Hepatocyte (in vitro differentiated cells): ENCODE measurements at regions not wholly inside any gene's neighbourhood (a gene's known extent, or its start where the extent isn't known, plus 50 kb on each side); places are given as distances from the start of the nearest gene placed in this dataset.

ENCODE experiments used
- DNase-seq: peaks from one replicate; pipeline ENCODE4 v3.0.0-alpha.2; 2016; ENCODE audit warnings: low spot score
- H2AFZ ChIP-seq: fragments of 200-600 bp; sonication (generic); 2 replicates; pipeline ENCODE4 v1.6.0; 2016; ENCODE audit warnings: antibody characterized with exemption, mild to moderate bottlenecking
- H3K27ac ChIP-seq: fragments of 200-600 bp; sonication (generic); 2 replicates; pipeline ENCODE4 v1.5.1; 2016; ENCODE audit warnings: mild to moderate bottlenecking
- H3K27me3 ChIP-seq: fragments of 200-600 bp; sonication (generic); 2 replicates; pipeline ENCODE4 v1.6.1; 2016
- H3K36me3 ChIP-seq: fragments of 200-600 bp; sonication (generic); replicated peaks from 2 replicates; pipeline ENCODE4 v1.5.1; 2016; ENCODE audit warnings: low read depth; ENCODE audit not compliant: insufficient read depth
- H3K4me1 ChIP-seq: fragments of 200-600 bp; sonication (generic); 2 replicates; pipeline ENCODE4 v1.5.1; 2016; ENCODE audit warnings: mild to moderate bottlenecking, moderate library complexity; ENCODE audit not compliant: insufficient read depth
- H3K4me2 ChIP-seq: fragments of 200-600 bp; sonication (generic); 2 replicates; pipeline ENCODE4 v1.6.0; 2016
- H3K4me3 ChIP-seq: fragments of 200-600 bp; sonication (generic); 2 replicates; pipeline ENCODE4 v1.5.1; 2016; ENCODE audit warnings: mild to moderate bottlenecking
- H3K79me2 ChIP-seq: fragments of 200-600 bp; sonication (generic); 2 replicates; pipeline ENCODE4 v1.6.0; 2017; ENCODE audit warnings: mild to moderate bottlenecking
- H3K9me2 ChIP-seq: fragments of 200-600 bp; sonication (generic); replicated peaks from 2 replicates; pipeline ENCODE4 v1.6.0; 2017; ENCODE audit warnings: mild to moderate bottlenecking; ENCODE audit not compliant: insufficient read depth
- H3K9me3 ChIP-seq: fragments of 200-600 bp; sonication (generic); 2 replicates; pipeline ENCODE4 v1.5.1; 2016; ENCODE audit warnings: low read depth, mild to moderate bottlenecking
- H4K20me1 ChIP-seq: fragments of 200-600 bp; sonication (generic); 2 replicates; pipeline ENCODE4 v1.6.0; 2016; ENCODE audit warnings: mild to moderate bottlenecking; ENCODE audit not compliant: insufficient read depth, poor library complexity, severe bottlenecking
- EZH2 ChIP-seq: fragments of 200-600 bp; sonication (generic); IDR thresholded peaks from 2 replicates; pipeline ENCODE4 v1.6.1; 2016; ENCODE audit warnings: antibody characterized with exemption, mild to moderate bottlenecking, borderline replicate concordance
- EZH2phosphoT487 ChIP-seq: fragments of 200-600 bp; sonication (generic); IDR thresholded peaks from one replicate; pipeline ENCODE4 v1.6.1; 2018; ENCODE audit warnings: antibody characterized with exemption, mild to moderate bottlenecking, low read depth, moderate library complexity; ENCODE audit not compliant: unreplicated experiment, severe bottlenecking
- WGBS: methylation state at CpG from one replicate; pipeline ENCODE4 v1.1.6; 2016; ENCODE audit warnings: low lambda C conversion rate; ENCODE audit errors: missing lambda C conversion rate; 5-methylcytosine and 5-hydroxymethylcytosine counted together
- TF ChIP-seq, protein P1 (sequence below): fragments of 200-600 bp; sonication (generic); IDR thresholded peaks from 2 replicates; pipeline ENCODE4 v1.5.1; 2016; ENCODE audit warnings: antibody characterized with exemption, mild to moderate bottlenecking; ENCODE audit not compliant: poor library complexity

- no peaks in the 10 kb centered on the region for H3K9me2 ChIP-seq
- H4K20me1 ChIP-seq = no peaks in the 10 kb centered on the region
- H2AFZ ChIP-seq = no peak overlapping the region
- H3K9me3 ChIP-seq = no peaks in the 10 kb centered on the region
- no peak for DNase-seq
- TF ChIP-seq EZH2 (no peak), EZH2phosphoT487 (no peak)
- TF ChIP-seq, protein P1, sequence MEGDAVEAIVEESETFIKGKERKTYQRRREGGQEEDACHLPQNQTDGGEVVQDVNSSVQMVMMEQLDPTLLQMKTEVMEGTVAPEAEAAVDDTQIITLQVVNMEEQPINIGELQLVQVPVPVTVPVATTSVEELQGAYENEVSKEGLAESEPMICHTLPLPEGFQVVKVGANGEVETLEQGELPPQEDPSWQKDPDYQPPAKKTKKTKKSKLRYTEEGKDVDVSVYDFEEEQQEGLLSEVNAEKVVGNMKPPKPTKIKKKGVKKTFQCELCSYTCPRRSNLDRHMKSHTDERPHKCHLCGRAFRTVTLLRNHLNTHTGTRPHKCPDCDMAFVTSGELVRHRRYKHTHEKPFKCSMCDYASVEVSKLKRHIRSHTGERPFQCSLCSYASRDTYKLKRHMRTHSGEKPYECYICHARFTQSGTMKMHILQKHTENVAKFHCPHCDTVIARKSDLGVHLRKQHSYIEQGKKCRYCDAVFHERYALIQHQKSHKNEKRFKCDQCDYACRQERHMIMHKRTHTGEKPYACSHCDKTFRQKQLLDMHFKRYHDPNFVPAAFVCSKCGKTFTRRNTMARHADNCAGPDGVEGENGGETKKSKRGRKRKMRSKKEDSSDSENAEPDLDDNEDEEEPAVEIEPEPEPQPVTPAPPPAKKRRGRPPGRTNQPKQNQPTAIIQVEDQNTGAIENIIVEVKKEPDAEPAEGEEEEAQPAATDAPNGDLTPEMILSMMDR = no peak
- WGBS = 80% methylated on average over 4 of the region's 4 CpGs
- no peaks in the 10 kb centered on the region for H3K79me2 ChIP-seq
- H3K27ac ChIP-seq = no peak overlapping the region
- no peaks in the 10 kb centered on the region for H3K27me3 ChIP-seq
- no peak overlapping the region for H3K4me2 ChIP-seq
- no peaks in the 10 kb centered on the region for H3K4me1 ChIP-seq
- no peak overlapping the region for H3K4me3 ChIP-seq
- no peaks in the 10 kb centered on the region for H3K36me3 ChIP-seq
Measured at GRCh38 chr20:11015440-11015839, 341.6 kb upstream of the JAG1 start.

- H3K79me2 ChIP-seq = no peaks in the 10 kb centered on the region
- DNase-seq = no peak
- no peaks in the 10 kb centered on the region for H3K27me3 ChIP-seq
- no peaks in the 10 kb centered on the region for H3K9me2 ChIP-seq
- no peaks in the 10 kb centered on the region for H3K9me3 ChIP-seq
- no peaks in the 10 kb centered on the region for H3K4me1 ChIP-seq
- no peak for TF ChIP-seq EZH2
- TF ChIP-seq EZH2phosphoT487 = no peak
- TF ChIP-seq, protein P1 = no peak
- no peak overlapping the region for H2AFZ ChIP-seq
- no peaks in the 10 kb centered on the region for H4K20me1 ChIP-seq
- no peaks in the 10 kb centered on the region for H3K36me3 ChIP-seq
- 64% methylated on average over 4 of the region's 4 CpGs for WGBS
- no peak overlapping the region for H3K27ac ChIP-seq
- H3K4me3 ChIP-seq = no peak overlapping the region
- no peak overlapping the region for H3K4me2 ChIP-seq
Measured at GRCh38 chr20:11017446-11017845, 343.6 kb upstream of the JAG1 start.

- no peak for DNase-seq
- TF ChIP-seq, protein P1 = no peak
- no peak for TF ChIP-seq EZH2
- no peak for TF ChIP-seq EZH2phosphoT487
- no peaks in the 10 kb centered on the region for H3K9me3 ChIP-seq
Measured at GRCh38 chr20:11018668-11019170, 344.9 kb upstream of the JAG1 start.

GRCh38 chr20:11020712-11021111, 346.9 kb upstream of the JAG1 start:
- Histone ChIP-seq H3K79me2 (no peaks in the 10 kb centered on the region), H2AFZ (no peak overlapping the region), H3K4me2 (no peak overlapping the region), H3K4me3 (no peak overlapping the region), H3K27me3 (no peaks in the 10 kb centered on the region), H3K36me3 (no peaks in the 10 kb centered on the region), H3K4me1 (no peaks in the 10 kb centered on the region), H3K27ac (no peak overlapping the region), H3K9me3 (no peaks in the 10 kb centered on the region), H4K20me1 (no peaks in the 10 kb centered on the region), H3K9me2 (no peaks in the 10 kb centered on the region)
- WGBS = 92% methylated on average over 1 of the region's 1 CpG
- no peak for TF ChIP-seq EZH2
- TF ChIP-seq, protein P1 = no peak
- no peak for TF ChIP-seq EZH2phosphoT487
- DNase-seq = no peak

More at GRCh38 chr20:11018668-11019170, 344.9 kb upstream of the JAG1 start:
- Histone ChIP-seq H3K4me3 (no peak overlapping the region), H3K4me1 (no peaks in the 10 kb centered on the region), H3K9me2 (no peaks in the 10 kb centered on the region), H3K27ac (no peak overlapping the region), H2AFZ (no peak overlapping the region), H3K36me3 (no peaks in the 10 kb centered on the region), H3K79me2 (no peaks in the 10 kb centered on the region), H4K20me1 (no peaks in the 10 kb centered on the region), H3K4me2 (no peak overlapping the region), H3K27me3 (no peaks in the 10 kb centered on the region)
- 90% methylated on average over 6 of the region's 6 CpGs for WGBS
